Activated CD4-positive, alpha-beta T cell treated with anti-CD3 and anti-CD28 coated beads, Interleukin-2, amount 50 U/mL, for 4 hours (primary cell): ENCODE measurements at regions not wholly inside any gene's neighbourhood (a gene's known extent, or its start where the extent isn't known, plus 50 kb on each side); places are given as distances from the start of the nearest gene placed in this dataset.
"Not testable (repeated sequence)": the region's sequence is repeated elsewhere in the genome, so short reads cannot be mapped to it uniquely, and the experiment has no call there.

Source experiments
- DNase-seq, 2 experiments: peaks; one replicate each; pipeline ENCODE4 v3.0.0-alpha.2; 2020

GRCh38 chr5:102666164-102666946 lies 88.8 kb upstream of the PAM start:
- no peak for DNase-seq

- no peak for DNase-seq
Measured at GRCh38 chr5:102668220-102668932, 86.7 kb upstream of the PAM start.

GRCh38 chr5:102670224-102670836 lies 84.8 kb upstream of the PAM start:
- DNase-seq = no peak

- not testable (repeated sequence) for DNase-seq
Measured at GRCh38 chr5:102671033-102671734, 83.9 kb upstream of the PAM start.

GRCh38 chr5:102678267-102679058 lies 76.6 kb upstream of the PAM start:
- DNase-seq = no peak

- DNase-seq = peak; percentile 51 to 53
Measured at GRCh38 chr5:102681403-102681983, 73.6 kb upstream of the PAM start.

GRCh38 chr5:102682101-102682647 lies 72.9 kb upstream of the PAM start:
- DNase-seq = no peak

- DNase-seq = not testable (repeated sequence)
Measured at GRCh38 chr5:102688076-102688475, 67.0 kb upstream of the PAM start.

GRCh38 chr5:102688581-102689342 lies 66.3 kb upstream of the PAM start:
- DNase-seq = not testable (repeated sequence)

- no peak for DNase-seq
Measured at GRCh38 chr5:102690910-102691309, 64.2 kb upstream of the PAM start.

GRCh38 chr5:102691434-102691833 lies 63.7 kb upstream of the PAM start:
- DNase-seq = no peak

GRCh38 chr5:102700120-102700831 lies 54.8 kb upstream of the PAM start:
- DNase-seq = no peak

GRCh38 chr5:102700916-102701315 lies 54.2 kb upstream of the PAM start:
- no peak for DNase-seq

GRCh38 chr5:102701748-102702147 lies 53.4 kb upstream of the PAM start:
- DNase-seq = no peak
